MCF 10A (cell line): ENCODE measurements at regions not wholly inside any gene's neighbourhood (a gene's known extent, or its start where the extent isn't known, plus 50 kb on each side); places are given as distances from the start of the nearest gene placed in this dataset.
"Not testable (repeated sequence)": the region's sequence is repeated elsewhere in the genome, so short reads cannot be mapped to it uniquely, and the experiment has no call there.

Source experiments
- BruUV-seq: library from RNA; stranded (reverse); fragments of 400-500 nt; replicated peaks from 2 replicates; lab custom pipeline; 2021; lab: Mats Ljungman, UMichigan
- CTCF ChIA-PET: fragments of 300-600 bp; sonication (Branson Sonifier 250); formaldehyde crosslinking; extraction: SDS; loops from one replicate; lab custom pipeline; 2021; ENCODE audit warnings: antibody characterized with exemption, inconsistent platforms; lab: Yijun Ruan, JAX
- POLR2A ChIA-PET: fragments of 300-600, 350-650 bp; sonication (Branson Sonifier 250); formaldehyde crosslinking; extraction: SDS; loops from one replicate; lab custom pipeline; 2020; ENCODE audit warnings: antibody characterized with exemption, inconsistent platforms; lab: Yijun Ruan, JAX
- DNase-seq: peaks from one replicate; pipeline ENCODE4 v3.0.0-alpha.2; 2018; ENCODE audit not compliant: unreplicated experiment
- H3K27ac Mint-ChIP-seq: one replicate; pipeline ENCODE4 v1.8.0; 2022; ENCODE audit warnings: mild to moderate bottlenecking, low read depth, mixed read lengths; ENCODE audit not compliant: unreplicated experiment
- H3K27me3 Mint-ChIP-seq: one replicate; pipeline ENCODE4 v1.8.0; 2022; ENCODE audit warnings: mixed read lengths; ENCODE audit not compliant: insufficient read depth, unreplicated experiment
- H3K36me3 Mint-ChIP-seq: one replicate; pipeline ENCODE4 v1.8.0; 2022; ENCODE audit warnings: mild to moderate bottlenecking, moderate library complexity, mixed read lengths; ENCODE audit not compliant: insufficient read depth, unreplicated experiment
- H3K4me1 Mint-ChIP-seq: one replicate; pipeline ENCODE4 v1.8.0; 2022; ENCODE audit warnings: mixed read lengths; ENCODE audit not compliant: insufficient read depth, unreplicated experiment
- H3K4me3 Mint-ChIP-seq: one replicate; pipeline ENCODE4 v1.8.0; 2022; ENCODE audit warnings: mild to moderate bottlenecking, moderate library complexity, mixed read lengths; ENCODE audit not compliant: unreplicated experiment
- H3K9me3 Mint-ChIP-seq: one replicate; pipeline ENCODE4 v1.8.0; 2022; ENCODE audit warnings: mixed read lengths; ENCODE audit not compliant: unreplicated experiment
- intact Hi-C: fragments of 100-400 bp; cut with micrococcal nuclease; formaldehyde crosslinking; loops from 2 replicates; pipeline ENCODE4 v1.14.1; 2022
- TF ChIP-seq, protein P1 (sequence below): fragments of 200-600 bp; IDR thresholded peaks from one replicate; pipeline ENCODE4 v1.8.0; 2022; ENCODE audit warnings: antibody characterized with exemption, mild to moderate bottlenecking; ENCODE audit not compliant: unreplicated experiment

DNA sequence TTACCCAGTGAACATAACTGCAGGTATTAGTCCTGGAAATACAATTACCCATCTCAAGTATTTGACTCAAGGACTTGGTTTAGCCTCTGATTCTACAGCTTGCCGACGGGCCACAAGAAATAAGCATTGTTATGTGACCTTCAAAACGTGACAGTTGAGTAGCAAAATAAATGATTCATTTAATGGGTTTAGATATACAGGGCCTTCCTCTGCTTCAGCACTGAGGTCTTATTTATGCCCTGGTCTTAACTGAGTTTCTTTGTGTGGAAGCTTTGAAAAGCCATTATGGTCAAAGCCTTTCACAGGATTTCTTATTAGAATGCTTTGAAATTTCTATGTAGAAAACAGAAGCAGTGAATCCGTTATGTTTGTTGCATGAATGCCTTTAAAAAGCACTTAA is 899.2 kb upstream of the API5 start:
- no peaks in the 10 kb centered on the region for H3K4me1 Mint-ChIP-seq
- H3K27me3 Mint-ChIP-seq, result no peaks in the 10 kb centered on the region
- H3K36me3 Mint-ChIP-seq, result no peaks in the 10 kb centered on the region
- no TSS peak for BruUV-seq
- DNase-seq, result no peak
- ChIA-PET POLR2A (no interaction called here), CTCF (no interaction called here)
- no peak overlapping the region for H3K4me3 Mint-ChIP-seq
- intact Hi-C loops, result no loop called here
- no peaks in the 10 kb centered on the region for H3K9me3 Mint-ChIP-seq
- H3K27ac Mint-ChIP-seq, result no peak overlapping the region
- TF ChIP-seq, protein P1, sequence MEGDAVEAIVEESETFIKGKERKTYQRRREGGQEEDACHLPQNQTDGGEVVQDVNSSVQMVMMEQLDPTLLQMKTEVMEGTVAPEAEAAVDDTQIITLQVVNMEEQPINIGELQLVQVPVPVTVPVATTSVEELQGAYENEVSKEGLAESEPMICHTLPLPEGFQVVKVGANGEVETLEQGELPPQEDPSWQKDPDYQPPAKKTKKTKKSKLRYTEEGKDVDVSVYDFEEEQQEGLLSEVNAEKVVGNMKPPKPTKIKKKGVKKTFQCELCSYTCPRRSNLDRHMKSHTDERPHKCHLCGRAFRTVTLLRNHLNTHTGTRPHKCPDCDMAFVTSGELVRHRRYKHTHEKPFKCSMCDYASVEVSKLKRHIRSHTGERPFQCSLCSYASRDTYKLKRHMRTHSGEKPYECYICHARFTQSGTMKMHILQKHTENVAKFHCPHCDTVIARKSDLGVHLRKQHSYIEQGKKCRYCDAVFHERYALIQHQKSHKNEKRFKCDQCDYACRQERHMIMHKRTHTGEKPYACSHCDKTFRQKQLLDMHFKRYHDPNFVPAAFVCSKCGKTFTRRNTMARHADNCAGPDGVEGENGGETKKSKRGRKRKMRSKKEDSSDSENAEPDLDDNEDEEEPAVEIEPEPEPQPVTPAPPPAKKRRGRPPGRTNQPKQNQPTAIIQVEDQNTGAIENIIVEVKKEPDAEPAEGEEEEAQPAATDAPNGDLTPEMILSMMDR, result no peak

DNA sequence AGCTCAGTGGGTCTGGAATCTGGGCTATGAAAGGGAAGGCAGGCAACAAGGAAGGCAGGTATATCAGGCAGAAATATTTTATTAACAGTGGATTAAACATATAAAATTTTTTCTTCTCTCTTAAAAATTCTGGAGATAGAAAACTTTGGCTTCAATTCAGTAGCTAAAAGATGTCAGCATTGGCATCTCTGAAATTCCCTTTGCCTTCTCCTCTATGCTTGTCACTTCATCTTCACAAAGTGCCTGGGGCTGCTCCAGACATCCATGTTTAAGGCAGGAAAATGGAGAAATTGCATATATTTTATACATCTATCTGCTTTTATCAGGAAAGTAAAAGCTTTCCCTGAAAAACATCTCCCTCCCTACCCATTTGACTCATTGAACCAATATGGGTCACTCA is 894.1 kb upstream of the API5 start:
- H3K4me3 Mint-ChIP-seq, result no peak overlapping the region
- no peaks in the 10 kb centered on the region for H3K9me3 Mint-ChIP-seq
- intact Hi-C loops, result no loop called here
- no TSS peak for BruUV-seq
- no peak for DNase-seq
- POLR2A ChIA-PET, result no interaction called here
- H3K27ac Mint-ChIP-seq, result no peak overlapping the region
- no peaks in the 10 kb centered on the region for H3K36me3 Mint-ChIP-seq
- no peaks in the 10 kb centered on the region for H3K4me1 Mint-ChIP-seq
- no peaks in the 10 kb centered on the region for H3K27me3 Mint-ChIP-seq
- CTCF ChIA-PET, result no interaction called here
- TF ChIP-seq, protein P1, result no peak

DNA sequence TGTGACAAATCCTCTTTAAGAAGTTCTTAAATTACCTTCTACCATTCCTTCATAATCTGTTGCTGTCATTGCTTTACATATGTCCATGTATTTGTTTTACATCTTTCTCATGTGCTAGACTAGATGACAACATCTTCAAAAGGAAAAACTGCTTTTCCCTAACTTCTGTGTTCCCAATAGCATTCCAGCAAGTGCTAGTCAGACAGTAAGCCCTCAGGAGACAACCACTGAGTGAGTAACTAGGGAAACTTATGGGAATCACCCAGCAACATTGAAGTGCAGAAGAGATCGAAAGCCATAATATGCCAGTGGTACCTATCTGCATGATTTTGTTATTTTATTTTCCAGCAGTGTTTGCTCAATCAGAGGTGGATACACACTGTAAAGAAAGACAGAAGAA is 889.7 kb upstream of the API5 start:
- Mint-ChIP-seq H3K4me1 (no peaks in the 10 kb centered on the region), H3K36me3 (no peaks in the 10 kb centered on the region), H3K27ac (no peak overlapping the region), H3K27me3 (no peaks in the 10 kb centered on the region), H3K4me3 (no peak overlapping the region), H3K9me3 (no peaks in the 10 kb centered on the region)
- POLR2A ChIA-PET, result no interaction called here
- CTCF ChIA-PET, result no interaction called here
- DNase-seq, result no peak
- intact Hi-C loops, result no loop called here
- BruUV-seq, result no TSS peak
- TF ChIP-seq, protein P1, result no peak

DNA sequence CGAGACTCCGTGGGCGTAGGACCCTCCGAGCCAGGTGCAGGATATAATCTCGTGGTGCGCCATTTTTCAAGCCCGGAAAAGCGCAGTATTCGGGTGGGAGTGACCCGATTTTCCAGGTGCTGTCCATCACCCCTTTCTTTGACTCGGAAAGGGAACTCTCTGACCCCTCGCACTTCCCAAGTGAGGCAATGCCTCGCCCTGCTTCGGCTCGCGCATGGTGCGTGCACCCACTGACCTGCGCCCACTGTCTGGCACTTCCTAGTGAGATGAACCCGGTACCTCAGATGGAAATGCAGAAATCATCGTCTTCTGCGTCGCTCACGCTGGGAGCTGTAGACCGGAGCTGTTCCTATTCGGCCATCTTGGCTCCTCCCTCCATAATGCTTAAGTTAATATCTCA is 876.9 kb upstream of the API5 start:
- peaks cover 14% of the 10 kb centered on the region for H3K9me3 Mint-ChIP-seq
- H3K27me3 Mint-ChIP-seq, H3K36me3 Mint-ChIP-seq, H3K4me1 Mint-ChIP-seq, H3K27ac Mint-ChIP-seq, DNase-seq, CTCF ChIA-PET, BruUV-seq, intact Hi-C loops, H3K4me3 Mint-ChIP-seq, POLR2A ChIA-PET: not testable (repeated sequence)

DNA sequence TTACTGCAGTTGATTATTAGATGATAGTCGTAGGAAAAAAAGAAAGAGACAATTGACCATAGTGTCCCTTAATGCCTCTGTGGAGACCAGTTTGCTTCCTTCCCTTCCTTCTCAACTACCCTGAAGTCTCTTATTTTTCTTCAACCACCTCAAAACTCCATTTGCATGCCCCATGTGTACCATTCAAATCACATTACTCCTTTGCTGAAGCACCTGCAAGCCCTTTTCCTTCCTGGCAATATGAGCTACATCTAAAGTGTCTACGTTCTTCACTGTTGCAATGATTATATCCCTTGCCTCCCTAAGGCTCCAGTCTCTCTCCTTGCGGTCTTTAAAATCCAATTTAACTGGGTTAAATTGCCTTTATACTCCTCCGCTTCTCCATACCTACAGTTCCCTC is 867.4 kb upstream of the API5 start:
- intact Hi-C loops, result no loop called here
- CTCF ChIA-PET, result no interaction called here
- BruUV-seq, result no TSS peak
- TF ChIP-seq, protein P1, result no peak
- H3K9me3 Mint-ChIP-seq, result peaks cover 7% of the 10 kb centered on the region
- POLR2A ChIA-PET, result no interaction called here
- no peaks in the 10 kb centered on the region for H3K36me3 Mint-ChIP-seq
- no peak for DNase-seq
- H3K27ac Mint-ChIP-seq, result no peak overlapping the region
- H3K4me3 Mint-ChIP-seq, result no peak overlapping the region
- H3K4me1 Mint-ChIP-seq, result no peaks in the 10 kb centered on the region
- H3K27me3 Mint-ChIP-seq, result no peaks in the 10 kb centered on the region
